ENCODE measurements at regions not wholly inside any gene's neighbourhood (a gene's known extent, or its start where the extent isn't known, plus 50 kb on each side); places are given as distances from the start of the nearest gene placed in this dataset.

GRCh38 chr3:72248869-72249268 lies 463.9 kb upstream of the PROK2 start:
- H3K4me1 ChIP-seq: peaks cover 4 to 13% (median 12%) of the 10 kb centered on the region in 4 donors
- H3K36me3 ChIP-seq: no peaks in the 10 kb centered on the region
- no peaks in the 10 kb centered on the region for H3K9me3 ChIP-seq
- H3K27me3 ChIP-seq: no peaks in the 10 kb centered on the region
- DNase-seq (no peak), ATAC-seq (ENCODE audit: low FRiP score in 2 of 2) (no peak)
- 89 to 95% methylated on average over 3 of the region's 3 CpGs for WGBS, 2 donors
- no peak overlapping the region for H3K27ac ChIP-seq
- no peak overlapping the region for H3K4me3 ChIP-seq
- no peak for TF ChIP-seq POLR2A (IDR thresholded peaks at IDR 0.05)
- no peak for TF ChIP-seq POLR2AphosphoS5 (IDR thresholded peaks at IDR 0.05)
- TF ChIP-seq CTCF (IDR thresholded peaks at IDR 0.05): no peak
- no peak for TF ChIP-seq EP300 (IDR thresholded peaks at IDR 0.05)

GRCh38 chr3:72248389-72248761 lies 463.4 kb upstream of the PROK2 start:
- no peak for DNase-seq
- Histone ChIP-seq H3K27ac (no peak overlapping the region), H3K36me3 (no peaks in the 10 kb centered on the region), H3K4me3 (no peak overlapping the region), H3K4me1 (peaks cover 4 to 13% (median 12%) of the 10 kb centered on the region in 4 donors), H3K9me3 (no peaks in the 10 kb centered on the region), H3K27me3 (no peaks in the 10 kb centered on the region)
- TF ChIP-seq POLR2A (IDR thresholded peaks at IDR 0.05) (no peak), POLR2AphosphoS5 (IDR thresholded peaks at IDR 0.05) (no peak), CTCF (IDR thresholded peaks at IDR 0.05) (no peak), EP300 (IDR thresholded peaks at IDR 0.05) (no peak)
- no peak for ATAC-seq (ENCODE audit: low FRiP score in 2 of 2)
- 40 to 89% methylated on average over 1 of the region's 1 CpG for WGBS, 2 donors

GRCh38 chr3:72247645-72248388 lies 462.9 kb upstream of the PROK2 start:
- TF ChIP-seq POLR2AphosphoS5 (IDR thresholded peaks at IDR 0.05) (no peak), EP300 (IDR thresholded peaks at IDR 0.05) (no peak), CTCF (IDR thresholded peaks at IDR 0.05) (no peak)
- no peak overlapping the region for H3K4me3 ChIP-seq
- H3K27me3 ChIP-seq: no peaks in the 10 kb centered on the region
- no peaks in the 10 kb centered on the region for H3K9me3 ChIP-seq
- H3K4me1 ChIP-seq: peaks cover 4 to 13% (median 12%) of the 10 kb centered on the region in 4 donors
- H3K36me3 ChIP-seq: no peaks in the 10 kb centered on the region
- ATAC-seq (ENCODE audit: low FRiP score in 2 of 2) (no peak), DNase-seq (no peak)
- no peak overlapping the region for H3K27ac ChIP-seq
- 71 to 82% methylated on average over 1 of the region's 1 CpG for WGBS, 2 donors

- Histone ChIP-seq H3K4me1 (peaks cover 4 to 13% (median 12%) of the 10 kb centered on the region in 4 donors), H3K27me3 (no peaks in the 10 kb centered on the region), H3K27ac (no peak overlapping the region), H3K36me3 (no peaks in the 10 kb centered on the region), H3K9me3 (no peaks in the 10 kb centered on the region), H3K4me3 (no peak overlapping the region)
- DNase-seq (no peak), ATAC-seq (ENCODE audit: low FRiP score in 2 of 2) (no peak)
- WGBS, 2 donors: 87 to 91% methylated on average over 5 to 7 of the region's 7 CpGs
- TF ChIP-seq POLR2A (IDR thresholded peaks at IDR 0.05) (no peak), EP300 (IDR thresholded peaks at IDR 0.05) (no peak), POLR2AphosphoS5 (IDR thresholded peaks at IDR 0.05) (no peak), CTCF (IDR thresholded peaks at IDR 0.05) (no peak)
These were observed 462.2 kb upstream of the PROK2 start for GRCh38 chr3:72247126-72247525.

GRCh38 chr3:72246685-72247084 lies 461.7 kb upstream of the PROK2 start:
- DNase-seq: no peak
- no peak for ATAC-seq (ENCODE audit: low FRiP score in 2 of 2)

More at GRCh38 chr3:72246685-72247084, 461.7 kb upstream of the PROK2 start:
- peaks cover 4 to 13% (median 12%) of the 10 kb centered on the region in 4 donors for H3K4me1 ChIP-seq
- WGBS, 2 donors: 70 to 96% methylated on average over 4 to 6 of the region's 6 CpGs
- H3K36me3 ChIP-seq: no peaks in the 10 kb centered on the region
- no peak overlapping the region for H3K27ac ChIP-seq
- TF ChIP-seq POLR2AphosphoS5 (IDR thresholded peaks at IDR 0.05) (no peak), CTCF (IDR thresholded peaks at IDR 0.05) (no peak), POLR2A (IDR thresholded peaks at IDR 0.05) (no peak), EP300 (IDR thresholded peaks at IDR 0.05) (no peak)
- H3K27me3 ChIP-seq: no peaks in the 10 kb centered on the region
- H3K4me3 ChIP-seq: no peak overlapping the region
- no peaks in the 10 kb centered on the region for H3K9me3 ChIP-seq
